CD4-positive, alpha-beta T cell treated with Interleukin-15 for 4 hours (primary cell): ENCODE measurements at regions not wholly inside any gene's neighbourhood (a gene's known extent, or its start where the extent isn't known, plus 50 kb on each side); places are given as distances from the start of the nearest gene placed in this dataset.

ENCODE experiments used
- DNase-seq: peaks from one replicate; pipeline ENCODE4 v3.0.0-alpha.2; 2020; ENCODE audit warnings: low spot score

GRCh38 chr12:85639834-85640233 lies 196.4 kb downstream of the RASSF9 start:
- no peak for DNase-seq

GRCh38 chr12:85641796-85642195 lies 194.4 kb downstream of the RASSF9 start:
- DNase-seq, result no peak

GRCh38 chr12:85642288-85642687 lies 193.9 kb downstream of the RASSF9 start:
- DNase-seq, result no peak

- DNase-seq, result no peak
Observed at GRCh38 chr12:85642808-85643207, 193.4 kb downstream of the RASSF9 start.

- no peak for DNase-seq
Observed at GRCh38 chr12:85644508-85644907, 191.7 kb downstream of the RASSF9 start.

- DNase-seq, result no peak
Observed at GRCh38 chr12:85653731-85654455, 182.3 kb downstream of the RASSF9 start.

GRCh38 chr12:85654456-85654840 lies 181.8 kb downstream of the RASSF9 start:
- no peak for DNase-seq

GRCh38 chr12:85656561-85656960 lies 179.6 kb downstream of the RASSF9 start:
- DNase-seq, result no peak

GRCh38 chr12:85657251-85657650 lies 179.0 kb downstream of the RASSF9 start:
- no peak for DNase-seq

- DNase-seq, result no peak
Observed at GRCh38 chr12:85657836-85658630, 178.2 kb downstream of the RASSF9 start.

GRCh38 chr12:85659754-85660530 lies 176.3 kb downstream of the RASSF9 start:
- DNase-seq, result no peak

- no peak for DNase-seq
Observed at GRCh38 chr12:85661461-85662206, 174.6 kb downstream of the RASSF9 start.

- DNase-seq, result no peak
Observed at GRCh38 chr12:85662207-85662602, 174.0 kb downstream of the RASSF9 start.

GRCh38 chr12:85663631-85664030 lies 172.6 kb downstream of the RASSF9 start:
- no peak for DNase-seq

GRCh38 chr12:85664429-85664828 lies 171.8 kb downstream of the RASSF9 start:
- no peak for DNase-seq

GRCh38 chr12:85669911-85670310 lies 166.3 kb downstream of the RASSF9 start:
- DNase-seq, result no peak

GRCh38 chr12:85672436-85672835 lies 163.8 kb downstream of the RASSF9 start:
- DNase-seq, result no peak

- DNase-seq, result no peak
Observed at GRCh38 chr12:85673921-85674420, 162.2 kb downstream of the RASSF9 start.

- DNase-seq, result no peak
Observed at GRCh38 chr12:85676816-85677749, 159.1 kb downstream of the RASSF9 start.

- no peak for DNase-seq
Observed at GRCh38 chr12:85679296-85679695, 156.9 kb downstream of the RASSF9 start.

GRCh38 chr12:85680881-85681280 lies 155.3 kb downstream of the RASSF9 start:
- no peak for DNase-seq
